ENCODE measurements at regions not wholly inside any gene's neighbourhood (a gene's known extent, or its start where the extent isn't known, plus 50 kb on each side); places are given as distances from the start of the nearest gene placed in this dataset.

DNA sequence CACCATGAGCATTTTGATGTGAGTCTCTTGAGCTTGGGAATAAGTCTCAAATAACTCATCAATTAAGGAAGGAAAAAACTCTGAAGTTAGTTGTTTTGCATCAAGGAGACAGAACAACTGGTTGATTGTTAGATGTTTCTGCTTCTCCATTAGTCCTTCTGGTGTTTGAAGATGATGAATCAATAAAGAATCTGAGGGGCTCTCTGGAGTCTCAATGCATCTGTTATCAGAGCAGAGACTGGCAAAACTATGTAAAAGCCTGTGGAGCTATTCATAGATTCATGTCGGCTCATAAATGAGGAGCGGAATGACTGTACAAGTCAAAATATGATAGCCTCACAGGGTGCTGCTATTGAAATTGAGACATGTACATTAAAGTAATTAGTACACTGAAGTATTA, 73.3 kb upstream of the ZC3H11B start:
- no peak for TF ChIP-seq EZH2phosphoT487 (conservative IDR thresholded peaks at IDR 0.05; ENCODE audit: low read length)
- TF ChIP-seq, protein P1, sequence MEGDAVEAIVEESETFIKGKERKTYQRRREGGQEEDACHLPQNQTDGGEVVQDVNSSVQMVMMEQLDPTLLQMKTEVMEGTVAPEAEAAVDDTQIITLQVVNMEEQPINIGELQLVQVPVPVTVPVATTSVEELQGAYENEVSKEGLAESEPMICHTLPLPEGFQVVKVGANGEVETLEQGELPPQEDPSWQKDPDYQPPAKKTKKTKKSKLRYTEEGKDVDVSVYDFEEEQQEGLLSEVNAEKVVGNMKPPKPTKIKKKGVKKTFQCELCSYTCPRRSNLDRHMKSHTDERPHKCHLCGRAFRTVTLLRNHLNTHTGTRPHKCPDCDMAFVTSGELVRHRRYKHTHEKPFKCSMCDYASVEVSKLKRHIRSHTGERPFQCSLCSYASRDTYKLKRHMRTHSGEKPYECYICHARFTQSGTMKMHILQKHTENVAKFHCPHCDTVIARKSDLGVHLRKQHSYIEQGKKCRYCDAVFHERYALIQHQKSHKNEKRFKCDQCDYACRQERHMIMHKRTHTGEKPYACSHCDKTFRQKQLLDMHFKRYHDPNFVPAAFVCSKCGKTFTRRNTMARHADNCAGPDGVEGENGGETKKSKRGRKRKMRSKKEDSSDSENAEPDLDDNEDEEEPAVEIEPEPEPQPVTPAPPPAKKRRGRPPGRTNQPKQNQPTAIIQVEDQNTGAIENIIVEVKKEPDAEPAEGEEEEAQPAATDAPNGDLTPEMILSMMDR (IDR thresholded peaks at IDR 0.05; ENCODE audit: insufficient read depth, low read length, poor library complexity, severe bottlenecking), result no peak

DNA sequence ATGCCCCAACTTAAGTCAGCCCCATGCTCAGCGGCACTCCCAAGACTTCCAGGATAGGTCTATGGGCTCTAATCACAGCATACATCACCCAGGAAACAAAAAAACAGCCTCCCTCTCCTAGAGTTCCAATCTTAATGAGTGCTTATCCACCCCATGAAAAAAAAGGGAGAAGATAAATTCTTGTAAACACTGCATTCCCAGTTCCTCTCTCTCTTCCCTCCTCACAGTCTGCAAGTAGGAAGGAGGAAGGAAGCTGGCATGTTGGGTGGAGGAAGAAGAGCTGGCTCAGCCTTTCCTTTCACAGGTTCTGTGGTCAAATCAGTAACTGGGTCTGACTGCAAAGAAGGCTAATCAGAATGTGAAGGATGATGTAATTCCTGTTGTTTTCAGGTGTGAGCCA, 69.9 kb upstream of the ZC3H11B start:
- Histone ChIP-seq H3K27ac (ENCODE audit: low read depth, low read length) (no peak overlapping the region), H3K4me2 (ENCODE audit: low read depth, low read length, poor library complexity, severe bottlenecking) (no peak overlapping the region), H2AFZ (ENCODE audit: low read depth, low read length, severe bottlenecking) (no peak overlapping the region), H3F3A (ENCODE audit: insufficient read depth) (no peaks in the 10 kb centered on the region), H3K9ac (ENCODE audit: low read length) (no peak overlapping the region), H3K27me3 (ENCODE audit: low read length) (no peaks in the 10 kb centered on the region), H3K4me3 (ENCODE audit: insufficient read depth, low read length, poor library complexity, severe bottlenecking) (no peak overlapping the region), H3K9me2 (replicated peaks; ENCODE audit: insufficient read depth, low read length) (no peaks in the 10 kb centered on the region), H4K20me1 (ENCODE audit: low read depth, low read length) (no peaks in the 10 kb centered on the region), H3K36me3 (ENCODE audit: low read length) (no peaks in the 10 kb centered on the region), H3K9me3 (ENCODE audit: insufficient read depth, low read length) (no peaks in the 10 kb centered on the region), H3K79me2 (ENCODE audit: insufficient read depth, low read length) (no peaks in the 10 kb centered on the region)
- TF ChIP-seq EZH2phosphoT487 (conservative IDR thresholded peaks at IDR 0.05; ENCODE audit: low read length), result no peak
- TF ChIP-seq, protein P1 (IDR thresholded peaks at IDR 0.05; ENCODE audit: insufficient read depth, low read length, poor library complexity, severe bottlenecking), result no peak

More for the DNA sequence above, 73.3 kb upstream of the ZC3H11B start:
- H3K4me2 ChIP-seq (ENCODE audit: low read depth, low read length, poor library complexity, severe bottlenecking), result no peak overlapping the region
- no peaks in the 10 kb centered on the region for H3K27me3 ChIP-seq (ENCODE audit: low read length)
- no peak overlapping the region for H3K27ac ChIP-seq (ENCODE audit: low read depth, low read length)
- no peaks in the 10 kb centered on the region for H3K36me3 ChIP-seq (ENCODE audit: low read length)
- H3K79me2 ChIP-seq (ENCODE audit: insufficient read depth, low read length), result no peaks in the 10 kb centered on the region
- H3K9me2 ChIP-seq (replicated peaks; ENCODE audit: insufficient read depth, low read length), result no peaks in the 10 kb centered on the region
- no peaks in the 10 kb centered on the region for H3F3A ChIP-seq (ENCODE audit: insufficient read depth)
- H4K20me1 ChIP-seq (ENCODE audit: low read depth, low read length), result no peaks in the 10 kb centered on the region
- H3K9me3 ChIP-seq (ENCODE audit: insufficient read depth, low read length), result no peaks in the 10 kb centered on the region
- H3K9ac ChIP-seq (ENCODE audit: low read length), result no peak overlapping the region
- no peak overlapping the region for H3K4me3 ChIP-seq (ENCODE audit: insufficient read depth, low read length, poor library complexity, severe bottlenecking)
- H2AFZ ChIP-seq (ENCODE audit: low read depth, low read length, severe bottlenecking), result no peak overlapping the region

DNA sequence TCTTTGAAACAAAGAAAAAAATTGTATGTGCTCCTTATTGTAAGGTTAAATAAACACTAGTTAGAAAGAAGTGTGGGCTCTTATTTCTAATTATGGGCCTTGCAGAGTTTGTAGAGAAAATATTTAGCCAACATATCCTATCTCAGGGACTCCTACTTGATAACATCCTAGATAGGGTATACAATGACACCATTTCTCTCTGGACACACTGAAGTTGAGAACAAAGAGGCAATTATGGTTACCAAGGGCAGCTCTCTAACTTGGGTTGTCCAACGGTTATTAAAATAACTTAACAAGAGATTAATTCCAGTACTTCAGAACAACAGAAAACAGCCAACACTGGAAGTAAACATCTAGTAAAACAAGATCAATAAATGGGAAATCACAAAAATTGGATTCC, 69.0 kb upstream of the ZC3H11B start:
- no peak overlapping the region for H3K9ac ChIP-seq (ENCODE audit: low read length)
- no peaks in the 10 kb centered on the region for H3K79me2 ChIP-seq (ENCODE audit: insufficient read depth, low read length)
- H3F3A ChIP-seq (ENCODE audit: insufficient read depth), result no peaks in the 10 kb centered on the region
- no peaks in the 10 kb centered on the region for H3K9me2 ChIP-seq (replicated peaks; ENCODE audit: insufficient read depth, low read length)
- TF ChIP-seq EZH2phosphoT487 (conservative IDR thresholded peaks at IDR 0.05; ENCODE audit: low read length), result no peak
- TF ChIP-seq, protein P1 (IDR thresholded peaks at IDR 0.05; ENCODE audit: insufficient read depth, low read length, poor library complexity, severe bottlenecking), result no peak
- H3K4me3 ChIP-seq (ENCODE audit: insufficient read depth, low read length, poor library complexity, severe bottlenecking), result no peak overlapping the region
- H3K36me3 ChIP-seq (ENCODE audit: low read length), result no peaks in the 10 kb centered on the region
- H3K27me3 ChIP-seq (ENCODE audit: low read length), result no peaks in the 10 kb centered on the region
- no peak overlapping the region for H3K27ac ChIP-seq (ENCODE audit: low read depth, low read length)
- H2AFZ ChIP-seq (ENCODE audit: low read depth, low read length, severe bottlenecking), result no peak overlapping the region
- no peak overlapping the region for H3K4me2 ChIP-seq (ENCODE audit: low read depth, low read length, poor library complexity, severe bottlenecking)
- H4K20me1 ChIP-seq (ENCODE audit: low read depth, low read length), result no peaks in the 10 kb centered on the region
- no peaks in the 10 kb centered on the region for H3K9me3 ChIP-seq (ENCODE audit: insufficient read depth, low read length)
